SK-N-SH (cell line): ENCODE measurements at regions not wholly inside any gene's neighbourhood (a gene's known extent, or its start where the extent isn't known, plus 50 kb on each side); places are given as distances from the start of the nearest gene placed in this dataset.

Source experiments
- CTCF ChIP-seq: fragments of 200-600 bp; sonication (generic); IDR thresholded peaks from 2 replicates; pipeline ENCODE4 v1.6.1; 2017; ENCODE audit warnings: antibody characterized with exemption, mild to moderate bottlenecking, moderate library complexity
- RAD21 ChIP-seq: IDR thresholded peaks from 2 replicates; pipeline ENCODE4 v1.6.1; 2012; ENCODE audit warnings: mild to moderate bottlenecking, low read length
- USF2 ChIP-seq: fragments of 150-350 bp; IDR thresholded peaks from 2 replicates; pipeline ENCODE4 v1.6.1; 2017; ENCODE audit warnings: antibody characterized with exemption, low read length, low read depth, borderline replicate concordance

GRCh38 chr11:15557457-15558230, 442.9 kb downstream of the INSC start:
- TF ChIP-seq CTCF (no peak), RAD21 (no peak), USF2 (no peak)
